ENCODE measurements at regions not wholly inside any gene's neighbourhood (a gene's known extent, or its start where the extent isn't known, plus 50 kb on each side); places are given as distances from the start of the nearest gene placed in this dataset.

- TF ChIP-seq CTCF (IDR thresholded peaks at IDR 0.05) (no peak), POLR2A (IDR thresholded peaks at IDR 0.05) (no peak)
Measured at GRCh38 chrY:15800021-15800420, 1275.7 kb downstream of the NLGN4Y start.
